ENCODE measurements at regions not wholly inside any gene's neighbourhood (a gene's known extent, or its start where the extent isn't known, plus 50 kb on each side); places are given as distances from the start of the nearest gene placed in this dataset.

GRCh38 chr3:124492824-124493223 lies 237.4 kb upstream of the UMPS start:
- intact Hi-C loops (cut with micrococcal nuclease; ENCODE audit: unreplicated experiment) = loop anchor here (1.0 to 5.0 kb wide), 2 partner anchors 57 to 194 kb away; no protein-coding TSS in a partner anchor
- no peaks in the 10 kb centered on the region for H4K20me1 ChIP-seq (ENCODE audit: insufficient read depth)
- H3F3A ChIP-seq (ENCODE audit: insufficient read depth, low read depth) = no peaks in the 10 kb centered on the region
- H3K9me2 ChIP-seq (ENCODE audit: insufficient read depth) = no peaks in the 10 kb centered on the region
- H3K9me3 ChIP-seq (ENCODE audit: insufficient read depth, low read depth) = no peaks in the 10 kb centered on the region
- H3K36me3 ChIP-seq (ENCODE audit: low read depth) = no peaks in the 10 kb centered on the region
- no peaks in the 10 kb centered on the region for H3K79me2 ChIP-seq (ENCODE audit: low read depth)
- TF ChIP-seq EZH2 (IDR thresholded peaks at IDR 0.05; ENCODE audit: low read depth) = no peak
- peak; percentile 67 for TF ChIP-seq CTCF (conservative IDR thresholded peaks at IDR 0.05)
- H3K4me3 ChIP-seq = no peak overlapping the region
- H3K27me3 ChIP-seq (ENCODE audit: insufficient read depth, low read depth) = peaks cover 37% of the 10 kb centered on the region
- no peak overlapping the region for H3K4me2 ChIP-seq
- no peaks in the 10 kb centered on the region for H3K4me1 ChIP-seq (replicated peaks; ENCODE audit: insufficient read depth)
- ChIA-PET POLR2A (ENCODE audit: unreplicated experiment) (no interaction called here), CTCF (no interaction called here)
- no peak overlapping the region for H2AFZ ChIP-seq
- BruUV-seq (replicated peaks) = no TSS peak
- H3K27ac ChIP-seq = no peak overlapping the region
- DNase-seq = peak; percentile 51 to 55

GRCh38 chr3:124496061-124496460 lies 234.2 kb upstream of the UMPS start:
- TF ChIP-seq CTCF (conservative IDR thresholded peaks at IDR 0.05) (no peak), EZH2 (IDR thresholded peaks at IDR 0.05; ENCODE audit: low read depth) (no peak)
- Histone ChIP-seq H3F3A (ENCODE audit: insufficient read depth, low read depth) (no peaks in the 10 kb centered on the region), H2AFZ (no peak overlapping the region), H3K4me1 (replicated peaks; ENCODE audit: insufficient read depth) (no peaks in the 10 kb centered on the region), H3K27me3 (ENCODE audit: insufficient read depth, low read depth) (peaks cover 45% of the 10 kb centered on the region), H3K9me2 (ENCODE audit: insufficient read depth) (no peaks in the 10 kb centered on the region), H3K4me3 (no peak overlapping the region), H3K27ac (no peak overlapping the region), H3K9me3 (ENCODE audit: insufficient read depth, low read depth) (no peaks in the 10 kb centered on the region), H3K36me3 (ENCODE audit: low read depth) (no peaks in the 10 kb centered on the region), H4K20me1 (ENCODE audit: insufficient read depth) (no peaks in the 10 kb centered on the region), H3K79me2 (ENCODE audit: low read depth) (no peaks in the 10 kb centered on the region), H3K4me2 (no peak overlapping the region)
- CTCF ChIA-PET = no interaction called here
- POLR2A ChIA-PET (ENCODE audit: unreplicated experiment) = no interaction called here
- intact Hi-C loops (cut with micrococcal nuclease; ENCODE audit: unreplicated experiment) = no loop called here
- DNase-seq = no peak
- no TSS peak for BruUV-seq (replicated peaks)

GRCh38 chr3:124497487-124497886 lies 232.8 kb upstream of the UMPS start:
- Histone ChIP-seq H3K79me2 (ENCODE audit: low read depth) (no peaks in the 10 kb centered on the region), H3K27me3 (ENCODE audit: insufficient read depth, low read depth) (peaks cover 52% of the 10 kb centered on the region), H3K36me3 (ENCODE audit: low read depth) (no peaks in the 10 kb centered on the region), H3K9me2 (ENCODE audit: insufficient read depth) (no peaks in the 10 kb centered on the region), H3K9me3 (ENCODE audit: insufficient read depth, low read depth) (no peaks in the 10 kb centered on the region), H3K4me1 (replicated peaks; ENCODE audit: insufficient read depth) (no peaks in the 10 kb centered on the region), H4K20me1 (ENCODE audit: insufficient read depth) (no peaks in the 10 kb centered on the region), H2AFZ (no peak overlapping the region), H3F3A (ENCODE audit: insufficient read depth, low read depth) (no peaks in the 10 kb centered on the region), H3K4me3 (no peak overlapping the region), H3K4me2 (no peak overlapping the region), H3K27ac (no peak overlapping the region)
- no TSS peak for BruUV-seq (replicated peaks)
- intact Hi-C loops (cut with micrococcal nuclease; ENCODE audit: unreplicated experiment) = no loop called here
- no peak for TF ChIP-seq CTCF (conservative IDR thresholded peaks at IDR 0.05)
- TF ChIP-seq EZH2 (IDR thresholded peaks at IDR 0.05; ENCODE audit: low read depth) = no peak
- ChIA-PET POLR2A (ENCODE audit: unreplicated experiment) (no interaction called here), CTCF (no interaction called here)
- no peak for DNase-seq
